HEK293 (cell line): ENCODE measurements at regions not wholly inside any gene's neighbourhood (a gene's known extent, or its start where the extent isn't known, plus 50 kb on each side); places are given as distances from the start of the nearest gene placed in this dataset.

Experiments used
- CTCF ChIA-PET: fragments of 350-600 bp; formaldehyde crosslinking; extraction: SDS; loops from one replicate; lab custom pipeline; 2021; ENCODE audit warnings: antibody characterized with exemption; lab: Yijun Ruan, JAX
- POLR2A ChIA-PET: fragments of 300-600 bp; formaldehyde crosslinking; extraction: SDS; loops from one replicate; lab custom pipeline; 2020; ENCODE audit warnings: antibody characterized with exemption, inconsistent platforms; lab: Yijun Ruan, JAX
- H3K27ac ChIP-seq: fragments of 200-500 bp; sonication (Bioruptor generic); 2 replicates; pipeline ENCODE4 v1.5.1; 2014; ENCODE audit warnings: low read depth, low read length, control low read depth, inconsistent platforms; ENCODE audit errors: extremely low read depth
- H3K36me3 ChIP-seq, 2 experiments: fragments of 200-500 bp in 1 of 2; sonication (Bioruptor generic) in 1 of 2; 1 replicate in 1 of 2; 2 replicates in 1 of 2; pipeline ENCODE4 v1.5.1; 2014 to 2017; ENCODE audit warnings: inconsistent platforms in 2 of 2, low read length in 2 of 2; ENCODE audit not compliant: control insufficient read depth in 2 of 2, insufficient read depth in 1 of 2
- H3K4me1 ChIP-seq: fragments of 200-500 bp; sonication (Bioruptor generic); 2 replicates; pipeline ENCODE4 v1.5.1; 2014; ENCODE audit warnings: mild to moderate bottlenecking, low read length, inconsistent platforms; ENCODE audit not compliant: control insufficient read depth, insufficient read depth
- H3K4me3 ChIP-seq: 2 replicates; pipeline ENCODE4 v1.5.1; 2011; ENCODE audit warnings: low read depth, mild to moderate bottlenecking, control low read depth, low read length, moderate library complexity
- H3K9me3 ChIP-seq: fragments of 200-500 bp; sonication (Bioruptor generic); 2 replicates; pipeline ENCODE4 v1.5.1; 2014; ENCODE audit warnings: low read depth, low read length, inconsistent platforms; ENCODE audit not compliant: control insufficient read depth, insufficient read depth
- GFI1B ChIP-seq: fragments of 450-650 bp; formaldehyde crosslinking; IDR thresholded peaks from 2 replicates; pipeline ENCODE4 v1.5.1; 2016; ENCODE audit warnings: missing biosample characterization, missing genetic modification characterization
- IKZF3 ChIP-seq: fragments of 450-650 bp; IDR thresholded peaks from 2 replicates; pipeline ENCODE4 v1.5.0; 2018; ENCODE audit warnings: missing biosample characterization, mild to moderate bottlenecking, missing genetic modification characterization, moderate library complexity
- KLF1 ChIP-seq: fragments of 450-650 bp; formaldehyde crosslinking; IDR thresholded peaks from 2 replicates; pipeline ENCODE4 v1.5.1; 2016; ENCODE audit warnings: missing biosample characterization, missing genetic modification characterization
- KLF16 ChIP-seq: fragments of 450-650 bp; formaldehyde crosslinking; IDR thresholded peaks from 2 replicates; pipeline ENCODE4 v1.5.1; 2017; ENCODE audit warnings: missing biosample characterization, missing genetic modification characterization
- SCRT1 ChIP-seq: fragments of 450-650 bp; formaldehyde crosslinking; IDR thresholded peaks from 2 replicates; pipeline ENCODE4 v1.5.1; 2016; ENCODE audit warnings: missing biosample characterization, missing genetic modification characterization, borderline replicate concordance
- SETDB1 ChIP-seq: IDR thresholded peaks from one replicate; pipeline ENCODE4 v1.6.1; 2017; ENCODE audit warnings: mild to moderate bottlenecking, low read length, moderate library complexity, mixed read lengths; ENCODE audit not compliant: insufficient read length
- ZNF132 ChIP-seq: fragments of 450-650 bp; formaldehyde crosslinking; IDR thresholded peaks from 2 replicates; pipeline ENCODE4 v1.5.1; 2017; ENCODE audit warnings: missing biosample characterization, missing genetic modification characterization, borderline replicate concordance
- ZNF248 ChIP-seq: fragments of 450-650 bp; formaldehyde crosslinking; IDR thresholded peaks from 2 replicates; pipeline ENCODE4 v1.5.1; 2017; ENCODE audit warnings: missing biosample characterization, missing genetic modification characterization
- ZNF292 ChIP-seq: fragments of 450-650 bp; formaldehyde crosslinking; IDR thresholded peaks from 2 replicates; pipeline ENCODE4 v1.5.1; 2016; ENCODE audit warnings: low read depth, missing biosample characterization, missing genetic modification characterization, borderline replicate concordance
- ZNF354C ChIP-seq: fragments of 450-650 bp; formaldehyde crosslinking; IDR thresholded peaks from 2 replicates; pipeline ENCODE4 v1.5.1; 2016; ENCODE audit warnings: missing biosample characterization, missing genetic modification characterization, low read depth, borderline replicate concordance
- ZNF433 ChIP-seq: fragments of 450-650 bp; formaldehyde crosslinking; IDR thresholded peaks from 2 replicates; pipeline ENCODE4 v1.5.1; 2016; ENCODE audit warnings: missing biosample characterization, missing genetic modification characterization, low read depth
- ZNF501 ChIP-seq: fragments of 450-650 bp; formaldehyde crosslinking; IDR thresholded peaks from 2 replicates; pipeline ENCODE4 v1.5.1; 2016; ENCODE audit warnings: missing biosample characterization, missing genetic modification characterization
- ZNF549 ChIP-seq: fragments of 450-650 bp; IDR thresholded peaks from 2 replicates; pipeline ENCODE4 v1.5.1; 2018; ENCODE audit warnings: missing biosample characterization, missing genetic modification characterization, mild to moderate bottlenecking, inconsistent platforms, moderate library complexity
- ZNF600 ChIP-seq: fragments of 450-650 bp; formaldehyde crosslinking; IDR thresholded peaks from 2 replicates; pipeline ENCODE4 v1.5.1; 2016; ENCODE audit warnings: missing biosample characterization, missing genetic modification characterization
- ZNF626 ChIP-seq: fragments of 450-650 bp; sonication (Bioruptor Pico); formaldehyde crosslinking; IDR thresholded peaks from 2 replicates; pipeline ENCODE4 v1.5.1; 2018; ENCODE audit warnings: missing biosample characterization, missing genetic modification characterization, inconsistent platforms
- ZNF660 ChIP-seq: fragments of 450-650 bp; IDR thresholded peaks from 2 replicates; pipeline ENCODE4 v1.5.1; 2018; ENCODE audit warnings: missing biosample characterization, mild to moderate bottlenecking, missing genetic modification characterization
- ZNF768 ChIP-seq: fragments of 450-650 bp; formaldehyde crosslinking; IDR thresholded peaks from 2 replicates; pipeline ENCODE4 v1.5.1; 2018; ENCODE audit warnings: missing biosample characterization, mild to moderate bottlenecking, missing genetic modification characterization
- ZNF843 ChIP-seq: fragments of 450-650 bp; formaldehyde crosslinking; IDR thresholded peaks from 2 replicates; pipeline ENCODE4 v1.5.1; 2016; ENCODE audit warnings: missing biosample characterization, missing genetic modification characterization
- ZSCAN23 ChIP-seq: fragments of 450-650 bp; formaldehyde crosslinking; IDR thresholded peaks from 2 replicates; pipeline ENCODE4 v1.5.1; 2016; ENCODE audit warnings: missing biosample characterization, missing genetic modification characterization
- TF ChIP-seq, protein P1 (sequence below): fragments of 450-650 bp; formaldehyde crosslinking; IDR thresholded peaks from 2 replicates; pipeline ENCODE4 v1.5.1; 2016; ENCODE audit warnings: missing biosample characterization, missing genetic modification characterization, borderline replicate concordance
- TF ChIP-seq, protein P2 (sequence below): fragments of 450-650 bp; formaldehyde crosslinking; IDR thresholded peaks from 2 replicates; pipeline ENCODE4 v1.5.1; 2016; ENCODE audit warnings: missing biosample characterization, missing genetic modification characterization

DNA sequence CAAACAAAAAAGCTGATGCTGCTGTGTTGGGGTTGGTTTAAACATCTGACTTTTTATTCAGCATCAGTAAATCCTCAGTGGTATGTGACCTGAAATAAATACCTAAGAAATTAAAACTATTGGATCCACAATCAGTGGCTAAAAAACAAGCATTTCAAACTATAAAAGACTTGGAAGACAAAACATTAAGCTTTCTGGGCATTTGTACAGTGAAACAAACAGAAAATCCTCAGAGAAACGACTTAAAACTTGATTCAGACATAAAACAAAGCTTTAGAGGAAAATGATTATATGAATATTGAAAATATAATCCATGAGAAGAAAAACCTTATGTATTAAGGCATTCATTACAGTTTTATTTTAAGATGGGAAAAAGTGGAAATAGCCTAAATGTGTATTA is 213.3 kb upstream of the INTU start:
- no peak for TF ChIP-seq ZNF660 (tag by site-specific recombination)
- no peak for TF ChIP-seq ZNF248 (tag by site-specific recombination)
- TF ChIP-seq ZNF354C: no peak
- no peak for TF ChIP-seq ZNF132 (tag by site-specific recombination)
- TF ChIP-seq ZNF626: no peak
- TF ChIP-seq, protein P1, sequence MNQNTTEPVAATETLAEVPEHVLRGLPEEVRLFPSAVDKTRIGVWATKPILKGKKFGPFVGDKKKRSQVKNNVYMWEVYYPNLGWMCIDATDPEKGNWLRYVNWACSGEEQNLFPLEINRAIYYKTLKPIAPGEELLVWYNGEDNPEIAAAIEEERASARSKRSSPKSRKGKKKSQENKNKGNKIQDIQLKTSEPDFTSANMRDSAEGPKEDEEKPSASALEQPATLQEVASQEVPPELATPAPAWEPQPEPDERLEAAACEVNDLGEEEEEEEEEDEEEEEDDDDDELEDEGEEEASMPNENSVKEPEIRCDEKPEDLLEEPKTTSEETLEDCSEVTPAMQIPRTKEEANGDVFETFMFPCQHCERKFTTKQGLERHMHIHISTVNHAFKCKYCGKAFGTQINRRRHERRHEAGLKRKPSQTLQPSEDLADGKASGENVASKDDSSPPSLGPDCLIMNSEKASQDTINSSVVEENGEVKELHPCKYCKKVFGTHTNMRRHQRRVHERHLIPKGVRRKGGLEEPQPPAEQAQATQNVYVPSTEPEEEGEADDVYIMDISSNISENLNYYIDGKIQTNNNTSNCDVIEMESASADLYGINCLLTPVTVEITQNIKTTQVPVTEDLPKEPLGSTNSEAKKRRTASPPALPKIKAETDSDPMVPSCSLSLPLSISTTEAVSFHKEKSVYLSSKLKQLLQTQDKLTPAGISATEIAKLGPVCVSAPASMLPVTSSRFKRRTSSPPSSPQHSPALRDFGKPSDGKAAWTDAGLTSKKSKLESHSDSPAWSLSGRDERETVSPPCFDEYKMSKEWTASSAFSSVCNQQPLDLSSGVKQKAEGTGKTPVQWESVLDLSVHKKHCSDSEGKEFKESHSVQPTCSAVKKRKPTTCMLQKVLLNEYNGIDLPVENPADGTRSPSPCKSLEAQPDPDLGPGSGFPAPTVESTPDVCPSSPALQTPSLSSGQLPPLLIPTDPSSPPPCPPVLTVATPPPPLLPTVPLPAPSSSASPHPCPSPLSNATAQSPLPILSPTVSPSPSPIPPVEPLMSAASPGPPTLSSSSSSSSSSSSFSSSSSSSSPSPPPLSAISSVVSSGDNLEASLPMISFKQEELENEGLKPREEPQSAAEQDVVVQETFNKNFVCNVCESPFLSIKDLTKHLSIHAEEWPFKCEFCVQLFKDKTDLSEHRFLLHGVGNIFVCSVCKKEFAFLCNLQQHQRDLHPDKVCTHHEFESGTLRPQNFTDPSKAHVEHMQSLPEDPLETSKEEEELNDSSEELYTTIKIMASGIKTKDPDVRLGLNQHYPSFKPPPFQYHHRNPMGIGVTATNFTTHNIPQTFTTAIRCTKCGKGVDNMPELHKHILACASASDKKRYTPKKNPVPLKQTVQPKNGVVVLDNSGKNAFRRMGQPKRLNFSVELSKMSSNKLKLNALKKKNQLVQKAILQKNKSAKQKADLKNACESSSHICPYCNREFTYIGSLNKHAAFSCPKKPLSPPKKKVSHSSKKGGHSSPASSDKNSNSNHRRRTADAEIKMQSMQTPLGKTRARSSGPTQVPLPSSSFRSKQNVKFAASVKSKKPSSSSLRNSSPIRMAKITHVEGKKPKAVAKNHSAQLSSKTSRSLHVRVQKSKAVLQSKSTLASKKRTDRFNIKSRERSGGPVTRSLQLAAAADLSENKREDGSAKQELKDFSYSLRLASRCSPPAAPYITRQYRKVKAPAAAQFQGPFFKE (tag by site-specific recombination): no peak
- TF ChIP-seq ZNF433 (tag by site-specific recombination): no peak
- TF ChIP-seq ZSCAN23 (tag by site-specific recombination): no peak
- TF ChIP-seq SETDB1: no peak
- TF ChIP-seq ZNF843 (tag by site-specific recombination): no peak
- TF ChIP-seq GFI1B: no peak
- TF ChIP-seq SCRT1 (tag by site-specific recombination): no peak
- TF ChIP-seq ZNF600 (tag by site-specific recombination): no peak
- TF ChIP-seq, protein P2, sequence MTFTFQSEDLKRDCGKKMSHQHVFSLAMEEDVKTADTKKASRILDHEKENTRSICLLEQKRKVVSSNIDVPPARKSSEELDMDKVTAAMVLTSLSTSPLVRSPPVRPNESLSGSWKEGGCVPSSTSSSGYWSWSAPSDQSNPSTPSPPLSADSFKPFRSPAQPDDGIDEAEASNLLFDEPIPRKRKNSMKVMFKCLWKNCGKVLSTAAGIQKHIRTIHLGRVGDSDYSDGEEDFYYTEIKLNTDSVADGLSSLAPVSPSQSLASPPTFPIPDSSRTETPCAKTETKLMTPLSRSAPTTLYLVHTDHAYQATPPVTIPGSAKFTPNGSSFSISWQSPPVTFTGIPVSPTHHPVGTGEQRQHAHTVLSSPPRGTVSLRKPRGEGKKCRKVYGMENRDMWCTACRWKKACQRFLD: no peak
- no peak for TF ChIP-seq KLF16 (tag by site-specific recombination)
- no peak for TF ChIP-seq ZNF768 (tag by site-specific recombination)
- TF ChIP-seq IKZF3: no peak
- no peak for TF ChIP-seq ZNF501
- no peak for TF ChIP-seq ZNF292
- TF ChIP-seq KLF1 (tag by site-specific recombination): no peak
- H3K9me3 ChIP-seq: no peaks in the 10 kb centered on the region
- H3K36me3 ChIP-seq: no peaks in the 10 kb centered on the region
- ChIA-PET CTCF (interaction anchor here (0.6 kb wide), 1 partner anchor 54 kb away, joined by 3 read pairs; no protein-coding TSS in a partner anchor), POLR2A (no interaction called here)
- H3K27ac ChIP-seq: no peak overlapping the region
- no peak overlapping the region for H3K4me3 ChIP-seq
- H3K4me1 ChIP-seq: no peaks in the 10 kb centered on the region

- no peak for TF ChIP-seq ZNF549 (tag by site-specific recombination)
- H3K4me3 ChIP-seq: no peak overlapping the region
- CTCF ChIA-PET: no interaction called here
- no peaks in the 10 kb centered on the region for H3K36me3 ChIP-seq
- no peaks in the 10 kb centered on the region for H3K4me1 ChIP-seq
- POLR2A ChIA-PET: no interaction called here
- H3K27ac ChIP-seq: no peak overlapping the region
- no peaks in the 10 kb centered on the region for H3K9me3 ChIP-seq
Measured at GRCh38 chr4:127421437-127421836, 211.3 kb upstream of the INTU start.
